ENCODE measurements at regions not wholly inside any gene's neighbourhood (a gene's known extent, or its start where the extent isn't known, plus 50 kb on each side); places are given as distances from the start of the nearest gene placed in this dataset.

DNA sequence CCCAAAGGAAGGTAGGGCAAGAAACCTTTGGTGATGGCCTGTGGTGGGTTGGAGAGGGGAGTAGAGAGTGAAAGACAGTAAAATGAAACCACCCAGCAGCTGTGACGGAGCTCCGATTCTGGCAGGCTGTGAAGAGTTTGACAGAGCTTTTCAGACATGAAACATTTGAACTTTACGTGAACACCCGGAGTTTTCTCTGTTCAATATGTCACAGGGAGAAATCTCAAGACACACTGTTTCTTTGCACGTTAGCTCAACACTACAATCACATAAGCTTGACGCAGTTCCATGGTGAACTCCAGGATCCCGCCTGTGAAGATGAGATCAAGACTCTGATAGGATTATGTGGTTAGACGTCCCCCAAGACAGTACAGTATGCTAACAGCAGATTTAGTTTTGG is 79.6 kb upstream of the CDH11 start:
- TF ChIP-seq, protein P1, sequence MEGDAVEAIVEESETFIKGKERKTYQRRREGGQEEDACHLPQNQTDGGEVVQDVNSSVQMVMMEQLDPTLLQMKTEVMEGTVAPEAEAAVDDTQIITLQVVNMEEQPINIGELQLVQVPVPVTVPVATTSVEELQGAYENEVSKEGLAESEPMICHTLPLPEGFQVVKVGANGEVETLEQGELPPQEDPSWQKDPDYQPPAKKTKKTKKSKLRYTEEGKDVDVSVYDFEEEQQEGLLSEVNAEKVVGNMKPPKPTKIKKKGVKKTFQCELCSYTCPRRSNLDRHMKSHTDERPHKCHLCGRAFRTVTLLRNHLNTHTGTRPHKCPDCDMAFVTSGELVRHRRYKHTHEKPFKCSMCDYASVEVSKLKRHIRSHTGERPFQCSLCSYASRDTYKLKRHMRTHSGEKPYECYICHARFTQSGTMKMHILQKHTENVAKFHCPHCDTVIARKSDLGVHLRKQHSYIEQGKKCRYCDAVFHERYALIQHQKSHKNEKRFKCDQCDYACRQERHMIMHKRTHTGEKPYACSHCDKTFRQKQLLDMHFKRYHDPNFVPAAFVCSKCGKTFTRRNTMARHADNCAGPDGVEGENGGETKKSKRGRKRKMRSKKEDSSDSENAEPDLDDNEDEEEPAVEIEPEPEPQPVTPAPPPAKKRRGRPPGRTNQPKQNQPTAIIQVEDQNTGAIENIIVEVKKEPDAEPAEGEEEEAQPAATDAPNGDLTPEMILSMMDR (conservative IDR thresholded peaks at IDR 0.05; ENCODE audit: low read depth, low read length): no peak
- no peak overlapping the region for H3K4me3 ChIP-seq (ENCODE audit: low read depth, low read length)
- DNase-seq (ENCODE audit: low read depth): no peak

DNA sequence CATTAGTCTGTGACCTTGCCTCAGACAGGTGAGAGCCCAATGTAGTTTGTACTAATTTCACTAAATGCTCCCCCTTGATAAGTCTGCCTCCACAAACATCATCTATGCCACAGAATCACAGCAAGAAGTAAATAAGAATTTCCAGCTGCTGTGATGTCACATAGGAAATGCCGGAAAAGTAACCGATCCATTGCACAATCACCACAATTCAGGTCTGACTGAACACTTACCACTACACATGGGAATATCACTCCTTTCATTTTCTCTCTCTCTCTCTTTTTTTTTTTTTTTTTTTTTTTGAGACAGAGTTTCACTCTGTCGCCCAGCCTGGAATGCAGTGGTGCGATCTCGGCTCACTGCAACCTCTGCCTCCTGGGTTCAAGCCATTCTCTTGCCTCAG is 79.0 kb upstream of the CDH11 start:
- no peak overlapping the region for H3K4me3 ChIP-seq (ENCODE audit: low read depth, low read length)
- TF ChIP-seq, protein P1 (conservative IDR thresholded peaks at IDR 0.05; ENCODE audit: low read depth, low read length): no peak
- DNase-seq (ENCODE audit: low read depth): no peak

DNA sequence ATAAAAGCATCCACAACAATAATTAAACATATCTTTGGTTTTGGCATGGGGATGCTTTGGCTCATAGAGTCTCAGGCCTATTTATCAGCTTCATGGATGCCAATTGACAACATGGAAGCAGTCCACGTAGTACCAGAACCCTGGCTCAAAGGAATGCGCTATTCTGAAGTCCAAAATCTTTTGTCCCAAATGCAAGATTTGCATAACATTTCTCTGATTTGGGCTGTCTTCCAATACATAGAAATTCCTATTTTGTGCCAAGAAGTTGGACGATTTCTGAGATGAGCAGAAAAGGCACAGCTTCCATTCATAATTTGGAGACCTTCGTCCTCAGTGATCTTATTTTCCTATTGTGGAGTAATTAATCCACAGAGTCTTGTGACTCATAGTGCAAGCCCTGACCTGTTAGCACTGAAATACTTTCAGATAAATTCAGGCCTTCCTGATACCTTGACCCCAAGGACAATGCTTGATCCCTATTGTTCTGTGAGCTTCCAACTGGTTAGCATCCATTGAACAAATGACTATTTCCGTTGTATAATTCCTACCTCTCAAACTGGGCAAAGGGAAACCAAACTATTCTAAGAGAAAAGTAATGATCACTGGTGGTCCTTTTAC is 78.4 kb upstream of the CDH11 start:
- TF ChIP-seq, protein P1 (conservative IDR thresholded peaks at IDR 0.05; ENCODE audit: low read depth, low read length): no peak
- no peak overlapping the region for H3K4me3 ChIP-seq (ENCODE audit: low read depth, low read length)
- DNase-seq (ENCODE audit: low read depth): no peak

DNA sequence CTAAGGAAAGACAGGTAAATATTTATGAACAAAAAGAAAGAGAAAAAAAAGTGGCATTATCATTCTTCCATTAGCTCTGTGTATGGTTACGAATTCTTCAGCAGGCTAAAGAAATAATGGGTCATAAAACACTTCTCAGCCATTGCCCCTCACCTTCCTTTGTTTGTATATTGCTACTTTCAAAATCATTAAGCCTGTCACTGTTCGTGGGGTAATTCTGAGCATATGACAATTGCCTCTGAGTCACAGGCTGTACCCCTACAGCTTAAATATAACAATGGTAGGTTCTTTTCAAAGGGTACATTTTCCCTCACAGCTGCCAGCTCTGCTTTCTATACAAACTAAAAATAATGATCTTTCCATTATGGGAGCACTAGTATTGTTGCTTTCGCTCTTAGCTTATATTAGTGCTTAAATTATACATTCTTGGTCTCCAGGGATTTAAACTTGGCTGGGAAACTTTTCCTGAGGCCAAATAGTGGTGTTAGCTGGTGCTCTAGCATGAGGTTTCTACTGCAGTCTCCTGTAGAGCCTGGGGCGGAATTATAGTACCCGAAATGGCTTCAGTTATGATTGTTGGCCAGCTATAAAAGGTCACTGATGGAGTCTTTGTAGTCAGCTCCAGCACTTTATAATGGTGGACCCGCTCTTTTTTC is 74.7 kb upstream of the CDH11 start:
- H3K4me3 ChIP-seq (ENCODE audit: low read depth, low read length): no peak overlapping the region
- TF ChIP-seq, protein P1 (conservative IDR thresholded peaks at IDR 0.05; ENCODE audit: low read depth, low read length): no peak
- no peak for DNase-seq (ENCODE audit: low read depth)

DNA sequence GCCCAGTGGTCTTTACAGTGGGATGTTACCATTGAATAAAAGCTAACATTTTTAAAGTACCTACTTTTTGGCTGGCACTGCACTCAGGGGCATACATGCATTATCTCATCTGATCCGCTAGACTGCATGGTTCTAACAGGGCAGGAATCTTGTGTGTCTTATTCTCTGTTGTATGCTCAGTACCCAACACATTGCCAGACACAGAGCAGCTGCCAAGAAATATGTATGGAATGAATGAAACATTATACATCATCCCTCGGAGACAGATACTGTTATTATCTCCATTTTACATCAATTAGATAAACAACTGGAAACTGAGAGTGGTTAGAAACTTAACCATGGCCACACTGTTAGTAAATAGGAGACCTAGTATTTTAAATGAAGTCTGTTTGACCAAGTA is 74.1 kb upstream of the CDH11 start:
- H3K4me3 ChIP-seq (ENCODE audit: low read depth, low read length): no peak overlapping the region
- no peak for DNase-seq (ENCODE audit: low read depth)
- TF ChIP-seq, protein P1 (conservative IDR thresholded peaks at IDR 0.05; ENCODE audit: low read depth, low read length): no peak

DNA sequence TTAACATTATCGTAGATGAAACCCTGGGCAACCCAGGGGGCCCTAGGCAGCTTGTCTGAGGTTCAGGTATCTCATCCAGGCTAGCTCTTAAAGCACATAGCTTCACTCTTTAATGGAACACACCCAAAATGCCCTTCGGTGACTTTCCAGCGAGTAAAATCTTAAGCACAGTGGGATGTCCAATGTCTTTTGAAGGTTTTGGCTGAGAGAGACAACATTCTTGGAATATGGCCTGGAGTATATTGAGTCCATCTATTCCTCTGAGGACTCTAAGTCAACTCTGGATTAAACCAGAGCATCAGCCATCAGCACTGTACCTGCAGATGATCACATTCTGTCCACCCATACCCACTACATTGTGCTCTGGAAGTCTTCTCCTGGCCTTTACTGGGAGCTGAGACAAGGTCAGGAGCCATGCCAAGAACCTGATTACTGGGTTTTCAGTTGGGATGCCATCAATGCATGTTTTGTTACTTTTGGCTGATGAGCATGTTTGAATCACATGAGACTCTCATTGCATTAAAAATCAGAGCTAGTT is 63.4 kb upstream of the CDH11 start:
- no peak overlapping the region for H3K4me3 ChIP-seq (ENCODE audit: low read depth, low read length)
- TF ChIP-seq, protein P1 (conservative IDR thresholded peaks at IDR 0.05; ENCODE audit: low read depth, low read length): no peak
- no peak for DNase-seq (ENCODE audit: low read depth)
